Naive thymus-derived CD8-positive, alpha-beta T cell (primary cell): ENCODE measurements at regions not wholly inside any gene's neighbourhood (a gene's known extent, or its start where the extent isn't known, plus 50 kb on each side); places are given as distances from the start of the nearest gene placed in this dataset.

Experiments used
- ATAC-seq, 2 donors: fragments of 150-1000 bp; cut with Tn5 transposase in 1 of 2; sonication (Bioruptor Pico), chemical (Tn5 transposase) in 1 of 2; 1 replicate in 1 of 2; 2 replicates in 1 of 2; pipeline ENCODE4 v1.10.0; 2021; ENCODE audit warnings: mild to moderate bottlenecking in 2 of 2, moderate library complexity in 2 of 2
- POLR2A ChIA-PET: fragments of 350-600 bp; sonication (Branson Sonifier 250); formaldehyde crosslinking; loops from one replicate; lab custom pipeline; 2021; ENCODE audit warnings: antibody characterized with exemption; lab: Charles Lee
- DNase-seq, 10 donors: peaks; one replicate each; pipeline versions ENCODE4 v3.0.0 to v3.0.0-alpha.2; 2020 to 2022
- H3K27ac Mint-ChIP-seq, 10 donors: one replicate each; pipeline ENCODE4 v1.8.0; 2020 to 2022; ENCODE audit warnings: mild to moderate bottlenecking in 10 of 10, mixed read lengths in 10 of 10, moderate library complexity in 4 of 10, inconsistent platforms in 1 of 10
- H3K27me3 Mint-ChIP-seq, 5 donors: one replicate each; pipeline ENCODE4 v1.8.0; 2021 to 2022; ENCODE audit warnings: mixed read lengths in 5 of 5
- H3K36me3 Mint-ChIP-seq, 3 donors: one replicate each; pipeline ENCODE4 v1.8.0; 2020 to 2022; ENCODE audit warnings: mixed read lengths in 3 of 3, mild to moderate bottlenecking in 2 of 3, inconsistent platforms in 1 of 3
- H3K4me1 Mint-ChIP-seq, 4 donors: one replicate each; pipeline ENCODE4 v1.8.0; 2021 to 2022; ENCODE audit warnings: mixed read lengths in 4 of 4
- H3K4me3 Mint-ChIP-seq, 10 donors: one replicate each; pipeline ENCODE4 v1.8.0; 2020 to 2022; ENCODE audit warnings: mild to moderate bottlenecking in 10 of 10, mixed read lengths in 10 of 10, moderate library complexity in 6 of 10, inconsistent platforms in 1 of 10
- H3K9me3 Mint-ChIP-seq, 9 donors: one replicate each; pipeline ENCODE4 v1.8.0; 2020 to 2022; ENCODE audit warnings: mixed read lengths in 9 of 9, mild to moderate bottlenecking in 3 of 9, inconsistent platforms in 1 of 9, moderate library complexity in 1 of 9

- Mint-ChIP-seq H3K4me3 (no peak overlapping the region), H3K36me3 (no peaks in the 10 kb centered on the region), H3K4me1 (no peaks in the 10 kb centered on the region), H3K9me3 (peaks cover 0 to 11% (median 4%) of the 10 kb centered on the region in 9 donors), H3K27me3 (no peaks in the 10 kb centered on the region), H3K27ac (no peak overlapping the region)
- ATAC-seq (no peak), DNase-seq (no peak)
- POLR2A ChIA-PET, result no interaction called here
Measured at GRCh38 chr12:85664429-85664828, 171.8 kb downstream of the RASSF9 start.

GRCh38 chr12:85669911-85670310 lies 166.3 kb downstream of the RASSF9 start:
- POLR2A ChIA-PET, result no interaction called here
- Mint-ChIP-seq H3K36me3 (no peaks in the 10 kb centered on the region), H3K4me1 (no peaks in the 10 kb centered on the region), H3K27ac (no peak overlapping the region), H3K4me3 (no peak overlapping the region), H3K27me3 (no peaks in the 10 kb centered on the region), H3K9me3 (peaks cover 0 to 7% (median 0%) of the 10 kb centered on the region in 9 donors)
- DNase-seq (no peak), ATAC-seq (no peak)

- Mint-ChIP-seq H3K4me3 (no peak overlapping the region), H3K27ac (no peak overlapping the region)
- POLR2A ChIA-PET, result no interaction called here
Measured at GRCh38 chr12:85672436-85672835, 163.8 kb downstream of the RASSF9 start.

GRCh38 chr12:85673921-85674420 lies 162.2 kb downstream of the RASSF9 start:
- H3K27me3 Mint-ChIP-seq, result no peaks in the 10 kb centered on the region
- no peaks in the 10 kb centered on the region for H3K4me1 Mint-ChIP-seq
- POLR2A ChIA-PET, result no interaction called here
- peaks cover 0 to 7% (median 0%) of the 10 kb centered on the region in 9 donors for H3K9me3 Mint-ChIP-seq
- no peak overlapping the region for H3K4me3 Mint-ChIP-seq
- H3K36me3 Mint-ChIP-seq, result no peaks in the 10 kb centered on the region
- no peak overlapping the region for H3K27ac Mint-ChIP-seq
- DNase-seq (no peak), ATAC-seq (no peak)

More at GRCh38 chr12:85672436-85672835, 163.8 kb downstream of the RASSF9 start:
- H3K36me3 Mint-ChIP-seq, result no peaks in the 10 kb centered on the region
- H3K4me1 Mint-ChIP-seq, result no peaks in the 10 kb centered on the region
- no peaks in the 10 kb centered on the region for H3K27me3 Mint-ChIP-seq
- ATAC-seq (no peak), DNase-seq (no peak)
- peaks cover 0 to 7% (median 0%) of the 10 kb centered on the region in 9 donors for H3K9me3 Mint-ChIP-seq

- POLR2A ChIA-PET, result no interaction called here
- Mint-ChIP-seq H3K27me3 (no peaks in the 10 kb centered on the region), H3K9me3 (peaks cover 0 to 17% (median 8%) of the 10 kb centered on the region in 9 donors), H3K4me3 (no peak overlapping the region), H3K4me1 (no peaks in the 10 kb centered on the region), H3K27ac (no peak overlapping the region), H3K36me3 (peaks cover 0 to 5% (median 0%) of the 10 kb centered on the region in 3 donors)
- DNase-seq (no peak), ATAC-seq (no peak)
Measured at GRCh38 chr12:85676816-85677749, 159.1 kb downstream of the RASSF9 start.

- H3K27ac Mint-ChIP-seq, result no peak overlapping the region
- H3K9me3 Mint-ChIP-seq, result peaks cover 0 to 17% (median 8%) of the 10 kb centered on the region in 9 donors
- ATAC-seq (no peak), DNase-seq (no peak)
- H3K4me1 Mint-ChIP-seq, result no peaks in the 10 kb centered on the region
- no peaks in the 10 kb centered on the region for H3K27me3 Mint-ChIP-seq
- H3K4me3 Mint-ChIP-seq, result no peak overlapping the region
- POLR2A ChIA-PET, result no interaction called here
- peaks cover 0 to 5% (median 0%) of the 10 kb centered on the region in 3 donors for H3K36me3 Mint-ChIP-seq
Measured at GRCh38 chr12:85679296-85679695, 156.9 kb downstream of the RASSF9 start.

GRCh38 chr12:85680881-85681280 lies 155.3 kb downstream of the RASSF9 start:
- DNase-seq, result no peak

GRCh38 chr12:85681333-85681732 lies 154.9 kb downstream of the RASSF9 start:
- ATAC-seq (no peak), DNase-seq (no peak)
- H3K9me3 Mint-ChIP-seq, result peaks cover 0 to 17% (median 5%) of the 10 kb centered on the region in 9 donors
- no peak overlapping the region for H3K4me3 Mint-ChIP-seq
- H3K4me1 Mint-ChIP-seq, result no peaks in the 10 kb centered on the region
- H3K27ac Mint-ChIP-seq, result no peak overlapping the region
- no peaks in the 10 kb centered on the region for H3K27me3 Mint-ChIP-seq
- peaks cover 0 to 5% (median 0%) of the 10 kb centered on the region in 3 donors for H3K36me3 Mint-ChIP-seq
- POLR2A ChIA-PET, result no interaction called here

More at GRCh38 chr12:85680881-85681280, 155.3 kb downstream of the RASSF9 start:
- H3K9me3 Mint-ChIP-seq, result peaks cover 0 to 17% (median 5%) of the 10 kb centered on the region in 9 donors
- POLR2A ChIA-PET, result no interaction called here
- H3K36me3 Mint-ChIP-seq, result peaks cover 0 to 5% (median 0%) of the 10 kb centered on the region in 3 donors
- H3K27me3 Mint-ChIP-seq, result no peaks in the 10 kb centered on the region
- no peaks in the 10 kb centered on the region for H3K4me1 Mint-ChIP-seq
- ATAC-seq, result no peak
- no peak overlapping the region for H3K4me3 Mint-ChIP-seq
- no peak overlapping the region for H3K27ac Mint-ChIP-seq

GRCh38 chr12:85683051-85683450 lies 153.2 kb downstream of the RASSF9 start:
- DNase-seq (no peak), ATAC-seq (no peak)
- H3K27ac Mint-ChIP-seq, result no peak overlapping the region
- H3K4me1 Mint-ChIP-seq, result no peaks in the 10 kb centered on the region
- H3K4me3 Mint-ChIP-seq, result peak overlapping the region in 1 of 10 donors; percentile 22
- POLR2A ChIA-PET, result no interaction called here
- peaks cover 0 to 5% (median 0%) of the 10 kb centered on the region in 3 donors for H3K36me3 Mint-ChIP-seq
- peaks cover 0 to 17% (median 8%) of the 10 kb centered on the region in 9 donors for H3K9me3 Mint-ChIP-seq
- H3K27me3 Mint-ChIP-seq, result no peaks in the 10 kb centered on the region

- no peaks in the 10 kb centered on the region for H3K36me3 Mint-ChIP-seq
- no peak for DNase-seq
- H3K4me1 Mint-ChIP-seq, result no peaks in the 10 kb centered on the region
- H3K27me3 Mint-ChIP-seq, result no peaks in the 10 kb centered on the region
- ATAC-seq, result no peak
- POLR2A ChIA-PET, result no interaction called here
- H3K27ac Mint-ChIP-seq, result no peak overlapping the region
- peaks cover 0 to 4% (median 0%) of the 10 kb centered on the region in 9 donors for H3K9me3 Mint-ChIP-seq
- no peak overlapping the region for H3K4me3 Mint-ChIP-seq
Measured at GRCh38 chr12:85688837-85689236, 147.4 kb downstream of the RASSF9 start.

- Mint-ChIP-seq H3K4me3 (no peak overlapping the region), H3K9me3 (peaks cover 0 to 4% (median 0%) of the 10 kb centered on the region in 9 donors), H3K27ac (no peak overlapping the region), H3K36me3 (no peaks in the 10 kb centered on the region), H3K4me1 (no peaks in the 10 kb centered on the region), H3K27me3 (no peaks in the 10 kb centered on the region)
- DNase-seq (no peak), ATAC-seq (no peak)
- POLR2A ChIA-PET, result no interaction called here
Measured at GRCh38 chr12:85690146-85690545, 146.1 kb downstream of the RASSF9 start.

GRCh38 chr12:85693093-85693665 lies 143.0 kb downstream of the RASSF9 start:
- POLR2A ChIA-PET, result no interaction called here
- H3K27me3 Mint-ChIP-seq, result no peaks in the 10 kb centered on the region
- peaks cover 0 to 3% (median 0%) of the 10 kb centered on the region in 9 donors for H3K9me3 Mint-ChIP-seq
- no peak overlapping the region for H3K27ac Mint-ChIP-seq
- no peaks in the 10 kb centered on the region for H3K4me1 Mint-ChIP-seq
- no peak overlapping the region for H3K4me3 Mint-ChIP-seq
- no peaks in the 10 kb centered on the region for H3K36me3 Mint-ChIP-seq
- no peak for ATAC-seq
- DNase-seq, result no peak

- H3K9me3 Mint-ChIP-seq, result peaks cover 0 to 4% (median 0%) of the 10 kb centered on the region in 9 donors
- H3K27me3 Mint-ChIP-seq, result no peaks in the 10 kb centered on the region
- no peaks in the 10 kb centered on the region for H3K4me1 Mint-ChIP-seq
- no peak overlapping the region for H3K4me3 Mint-ChIP-seq
- DNase-seq (no peak), ATAC-seq (no peak)
- POLR2A ChIA-PET, result no interaction called here
- no peaks in the 10 kb centered on the region for H3K36me3 Mint-ChIP-seq
- no peak overlapping the region for H3K27ac Mint-ChIP-seq
Measured at GRCh38 chr12:85695097-85695715, 141.0 kb downstream of the RASSF9 start.
